ENCODE measurements at regions not wholly inside any gene's neighbourhood (a gene's known extent, or its start where the extent isn't known, plus 50 kb on each side); places are given as distances from the start of the nearest gene placed in this dataset.

- DNase-seq (ENCODE audit: low read depth in 1 of 2, low spot score in 1 of 2) (no peak), ATAC-seq (no peak), FAIRE-seq (no peak)
- CTCF ChIA-PET = no interaction called here
- Histone ChIP-seq H3K4me2 (no peak overlapping the region), H3K27ac (no peak overlapping the region), H3K4me3 (no peak overlapping the region), H3K9me3 (peaks cover 14% of the 10 kb centered on the region), H3K4me1 (no peaks in the 10 kb centered on the region)
- WGBS (ENCODE audit: missing lambda C conversion rate) = 5% methylated on average over 5 of the region's 5 CpGs
- POLR2A ChIA-PET = no interaction called here
- TF ChIP-seq MAFK (IDR thresholded peaks at IDR 0.05; ENCODE audit: partially characterized antibody) (peak; percentile 69), CTCF (IDR thresholded peaks at IDR 0.05) (no peak)
Measured at GRCh38 chr2:5148392-5149085, 543.6 kb upstream of the SOX11 start.

GRCh38 chr2:5150871-5151270, 541.3 kb upstream of the SOX11 start:
- peak; percentile 73 for TF ChIP-seq MAFK (IDR thresholded peaks at IDR 0.05; ENCODE audit: partially characterized antibody)
- TF ChIP-seq PBX3 (IDR thresholded peaks at IDR 0.05) = no peak
- TF ChIP-seq CTCF (IDR thresholded peaks at IDR 0.05) = no peak
- TF ChIP-seq USF2 (IDR thresholded peaks at IDR 0.05) = no peak
- no peak for TF ChIP-seq NPAS2 (CRISPR knock-in tag; IDR thresholded peaks at IDR 0.05; ENCODE audit: borderline replicate concordance)
- TF ChIP-seq FOXS1 (CRISPR knock-in tag; IDR thresholded peaks at IDR 0.05) = no peak
- no peak for TF ChIP-seq HMGXB4 (CRISPR knock-in tag; IDR thresholded peaks at IDR 0.05; ENCODE audit: borderline replicate concordance)
- WGBS (ENCODE audit: missing lambda C conversion rate) = 8% methylated on average over 5 of the region's 5 CpGs
- Histone ChIP-seq H3K4me3 (no peak overlapping the region), H3K4me2 (no peak overlapping the region), H3K27ac (no peak overlapping the region), H3K4me1 (no peaks in the 10 kb centered on the region), H3K9me3 (peaks cover 11% of the 10 kb centered on the region)
- FAIRE-seq (no peak), DNase-seq (ENCODE audit: low read depth in 1 of 2, low spot score in 1 of 2) (no peak), ATAC-seq (no peak)
- POLR2A ChIA-PET = no interaction called here
- CTCF ChIA-PET = no interaction called here

DNA sequence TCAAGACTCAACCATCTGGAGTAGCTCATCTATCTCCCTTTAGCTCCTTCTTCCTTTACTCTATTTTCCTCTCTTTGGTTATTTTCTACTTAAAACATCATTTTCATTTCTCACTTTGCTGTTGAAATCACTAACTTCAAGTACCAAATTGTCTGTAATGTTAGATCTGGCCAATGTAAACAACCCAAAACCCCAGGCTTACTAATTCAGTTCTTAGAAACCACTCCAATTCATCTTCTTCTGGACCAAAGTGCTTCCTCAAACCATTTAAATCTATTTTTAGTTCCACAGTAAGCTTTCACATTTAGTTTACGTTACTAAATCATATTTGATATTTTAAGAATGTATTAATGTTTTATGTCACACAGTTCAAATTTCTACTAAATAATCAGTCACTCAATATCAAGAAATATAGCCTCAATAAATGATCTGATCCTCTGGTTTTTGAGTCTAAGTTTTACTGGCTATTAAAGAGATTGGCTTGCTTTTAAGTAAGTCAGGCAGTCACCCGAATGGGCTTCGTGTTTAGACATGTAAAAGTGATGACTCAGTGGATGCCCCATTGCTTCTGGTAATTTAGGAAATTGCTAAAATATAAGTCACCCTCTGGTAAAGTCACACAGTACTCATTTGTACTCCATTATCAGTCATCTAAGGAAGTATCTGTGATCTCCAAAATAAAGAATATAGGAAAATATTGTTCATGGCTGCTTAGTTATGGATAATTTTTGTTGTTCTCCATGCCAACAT, 527.2 kb upstream of the SOX11 start:
- Histone ChIP-seq H3K27ac (no peak overlapping the region), H3K9me3 (peaks cover 21% of the 10 kb centered on the region; the same call in 2 of the 3 replicates), H3K4me3 (no peak overlapping the region), H3K4me2 (no peak overlapping the region), H3K4me1 (no peaks in the 10 kb centered on the region)
- no peak for FAIRE-seq
- ChIA-PET POLR2A (no interaction called here), CTCF (no interaction called here)
- peak; percentile 11 for TF ChIP-seq MAFK (IDR thresholded peaks at IDR 0.05; ENCODE audit: partially characterized antibody)
- TF ChIP-seq SMC3 (IDR thresholded peaks at IDR 0.05) = no peak
- DNase-seq (ENCODE audit: low read depth in 1 of 2, low spot score in 1 of 2) = no peak
- WGBS (ENCODE audit: missing lambda C conversion rate) = 3% methylated on average over 3 of the region's 3 CpGs
- no peak for ATAC-seq
